ENCODE measurements at regions not wholly inside any gene's neighbourhood (a gene's known extent, or its start where the extent isn't known, plus 50 kb on each side); places are given as distances from the start of the nearest gene placed in this dataset.

DNA sequence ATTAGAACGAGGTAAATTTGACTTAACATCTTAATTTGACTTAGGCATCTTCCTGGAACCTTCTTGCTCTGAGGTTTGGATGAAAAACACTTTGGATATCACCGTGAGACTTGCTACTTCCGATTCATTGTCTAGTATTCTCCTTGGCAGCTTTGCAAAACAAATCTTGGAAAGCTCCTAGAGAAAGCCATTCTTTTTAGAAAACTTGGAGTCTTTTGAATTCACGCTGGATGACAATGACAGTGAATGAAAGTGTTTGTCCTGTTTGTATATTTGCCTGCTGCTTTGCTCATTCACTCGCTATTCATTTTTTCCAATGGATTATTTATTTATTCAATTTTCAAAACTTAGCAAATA lies 222.1 kb upstream of the HMGA2 start:
- DNase-seq, result no peak

GRCh38 chr12:65602610-65603295 lies 221.5 kb upstream of the HMGA2 start:
- DNase-seq, result peak; percentile 23

- DNase-seq, result no peak
These were observed 220.6 kb upstream of the HMGA2 start for GRCh38 chr12:65603438-65604351.

DNA sequence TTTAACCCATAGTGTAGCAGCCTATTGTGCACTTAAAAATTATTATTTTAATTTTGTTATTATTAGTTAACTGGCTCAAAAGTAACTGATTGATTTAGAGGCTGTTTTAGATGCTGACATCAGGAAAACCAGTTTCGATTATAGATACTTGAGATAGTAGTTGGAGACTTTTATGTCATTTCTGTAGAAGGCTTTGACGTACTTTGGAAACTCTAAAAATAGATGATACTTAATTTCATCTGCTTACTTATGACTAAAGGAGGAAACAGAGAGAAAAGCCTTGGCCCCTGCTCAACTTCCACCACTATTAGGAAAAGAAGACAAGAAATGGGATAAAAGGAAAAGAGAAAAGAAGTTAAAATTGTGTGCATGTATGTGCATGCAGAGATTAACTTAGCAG lies 219.3 kb upstream of the HMGA2 start:
- no peak for DNase-seq

DNA sequence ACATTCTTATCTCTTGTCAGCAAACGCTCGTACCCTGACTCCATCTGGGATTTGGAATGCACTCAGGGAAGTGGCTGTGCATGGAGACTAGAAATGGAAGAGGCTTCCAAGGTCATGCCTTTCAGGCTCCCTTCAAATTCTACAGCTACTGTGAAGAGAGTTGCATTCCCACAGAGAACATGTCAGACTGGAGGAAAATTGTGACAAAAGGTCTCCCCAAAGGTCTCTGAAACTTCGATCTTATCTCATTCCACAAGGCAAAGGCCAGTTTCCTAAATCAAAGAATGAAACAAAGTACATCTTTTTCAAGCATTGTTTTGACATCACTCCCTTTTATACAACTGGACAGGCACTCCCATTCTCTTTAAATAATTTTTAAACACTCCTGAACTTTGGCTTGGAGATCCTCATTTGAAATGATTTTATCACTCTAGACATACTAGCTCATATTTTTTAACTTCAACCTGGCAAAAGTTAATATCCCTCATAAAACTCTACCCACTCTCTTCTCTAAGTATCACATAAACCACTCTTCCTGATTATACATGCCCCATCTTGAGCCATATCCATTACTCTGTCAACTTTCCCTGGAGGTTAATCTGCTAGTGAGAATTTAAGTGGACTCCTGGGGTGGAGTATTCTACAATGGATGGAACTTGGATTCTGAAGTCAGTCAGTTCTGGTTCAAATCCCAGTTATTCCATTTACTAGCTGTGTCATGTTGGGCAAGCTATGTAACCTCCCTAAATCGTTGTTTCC lies 218.1 kb upstream of the HMGA2 start:
- DNase-seq, result no peak

DNA sequence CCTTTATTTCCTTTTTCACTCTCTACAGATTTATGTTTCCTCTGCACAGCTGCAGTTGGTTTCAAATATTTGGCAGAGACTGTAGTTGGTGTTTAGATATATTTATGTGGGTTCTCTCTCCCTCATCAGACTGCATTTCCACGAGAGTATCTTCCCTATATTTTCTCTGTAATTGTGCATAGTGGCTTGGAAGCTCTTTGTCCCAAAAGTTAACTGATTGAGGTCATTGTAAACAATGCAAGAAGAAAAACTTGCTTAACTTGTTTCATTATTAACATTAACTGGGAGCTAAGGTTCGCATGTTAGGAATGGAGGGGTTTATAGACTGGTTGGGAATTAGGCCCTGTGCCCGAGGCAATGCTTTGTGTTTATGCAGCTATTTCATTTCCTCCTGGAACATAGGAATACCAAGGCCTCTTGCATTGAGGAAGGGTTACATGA lies 216.9 kb upstream of the HMGA2 start:
- DNase-seq, result no peak

GRCh38 chr12:65608319-65608916 lies 215.9 kb upstream of the HMGA2 start:
- no peak for DNase-seq

DNA sequence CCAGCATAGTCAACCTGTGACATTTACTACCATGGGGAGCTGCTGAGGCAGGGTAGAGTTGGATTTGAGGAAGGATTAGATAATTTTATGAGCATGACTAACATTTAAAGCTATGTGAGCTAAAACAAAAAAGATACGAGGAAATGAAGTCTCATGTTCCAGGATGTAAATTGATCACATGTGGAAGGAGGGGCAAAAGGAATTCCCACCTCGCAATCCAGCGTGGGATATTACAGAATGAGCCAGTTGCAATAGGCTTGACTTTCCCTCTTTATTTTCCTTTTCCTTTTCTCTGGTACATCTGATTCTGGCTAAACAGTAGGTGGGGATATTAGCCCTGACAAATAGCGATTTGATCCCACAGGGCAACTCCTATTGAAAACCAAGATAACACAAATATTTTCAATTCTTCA lies 214.9 kb upstream of the HMGA2 start:
- DNase-seq, result no peak

GRCh38 chr12:65611396-65611795 lies 212.9 kb upstream of the HMGA2 start:
- no peak for DNase-seq

- no peak for DNase-seq
These were observed 211.8 kb upstream of the HMGA2 start for GRCh38 chr12:65612440-65612839.

DNA sequence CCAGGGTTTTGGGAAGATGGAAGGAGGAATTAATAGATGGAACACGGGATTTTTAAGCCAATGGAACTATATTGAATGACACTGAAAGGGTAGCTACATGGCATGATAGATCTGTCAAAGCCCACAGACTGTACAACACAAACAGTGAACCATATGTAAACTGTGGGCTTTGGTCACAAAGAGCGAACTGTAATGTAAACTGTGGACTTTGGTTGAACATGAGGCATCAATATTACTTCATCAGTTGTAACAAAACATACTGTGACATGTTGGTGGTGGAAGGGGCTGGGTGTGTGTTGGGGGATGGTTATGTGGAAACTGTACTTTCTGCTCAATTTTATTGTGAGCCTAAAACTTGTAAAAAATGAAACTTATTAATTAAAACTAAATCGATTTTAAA lies 210.6 kb upstream of the HMGA2 start:
- DNase-seq, result no peak

DNA sequence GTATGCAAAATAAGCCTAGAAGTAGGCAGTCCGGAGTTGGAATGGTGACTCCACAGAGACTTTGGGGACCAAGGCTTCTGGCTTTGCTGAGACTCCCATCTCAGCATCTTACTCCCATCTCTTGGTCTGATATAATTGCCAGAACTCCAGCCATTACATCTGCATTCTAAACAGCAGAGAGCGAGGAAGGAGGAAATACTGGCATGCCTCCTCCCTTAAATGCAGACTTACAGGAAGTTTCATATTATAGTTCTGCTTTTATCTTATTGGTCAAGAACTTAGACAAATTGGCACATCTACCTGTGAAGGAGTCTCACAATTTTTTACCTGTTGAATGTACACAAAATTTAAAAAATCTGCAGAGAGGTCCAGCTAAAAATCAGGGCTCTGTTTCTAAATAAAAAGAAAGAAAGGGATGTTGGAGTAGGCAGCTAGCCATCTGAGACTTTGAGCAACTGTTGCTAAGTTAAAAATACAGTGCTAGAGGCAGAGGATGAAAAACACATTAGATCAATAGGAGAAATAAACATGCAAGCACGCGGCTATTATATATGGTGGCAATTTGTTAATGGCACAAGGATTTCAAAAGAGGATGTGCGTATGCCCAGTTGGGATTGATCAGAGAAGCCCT lies 209.9 kb upstream of the HMGA2 start:
- no peak for DNase-seq

DNA sequence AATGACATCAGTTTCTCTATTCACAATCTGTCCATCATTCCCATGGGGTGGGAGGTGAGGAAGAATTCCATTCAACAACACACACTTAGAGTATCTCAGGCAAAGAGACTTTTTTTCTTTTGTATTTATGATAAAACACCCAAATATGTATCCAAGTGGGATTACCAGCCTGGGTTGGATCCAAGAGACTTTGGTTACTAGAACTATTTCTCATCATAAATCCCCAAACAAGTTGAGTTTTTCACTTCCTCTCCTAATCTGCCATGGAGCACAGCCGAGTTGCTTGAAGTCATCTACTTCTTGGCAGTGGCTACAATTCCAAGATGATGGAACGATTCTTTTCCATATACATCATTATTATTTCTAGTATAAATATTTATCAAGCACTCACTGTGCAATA lies 209.2 kb upstream of the HMGA2 start:
- DNase-seq, result no peak

GRCh38 chr12:65616022-65616421 lies 208.3 kb upstream of the HMGA2 start:
- no peak for DNase-seq

DNA sequence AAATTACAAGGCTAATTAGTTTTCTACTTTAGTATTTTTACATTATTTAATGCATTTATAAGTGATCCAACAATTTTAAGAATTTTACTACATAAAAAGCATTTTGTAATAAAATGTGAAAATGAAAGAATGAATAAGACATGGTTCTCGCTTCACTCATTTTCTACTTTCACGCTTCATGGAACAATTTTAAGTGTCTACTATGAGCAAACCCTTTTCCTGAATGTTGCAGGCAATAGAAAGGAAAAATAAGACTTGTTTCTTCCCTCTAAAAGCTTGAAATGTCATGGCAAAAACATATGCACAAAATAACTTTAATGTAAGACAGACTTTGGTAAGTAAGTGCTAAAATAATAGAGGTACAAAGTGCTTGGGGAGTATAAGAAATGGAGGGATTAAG lies 205.7 kb upstream of the HMGA2 start:
- no peak for DNase-seq

DNA sequence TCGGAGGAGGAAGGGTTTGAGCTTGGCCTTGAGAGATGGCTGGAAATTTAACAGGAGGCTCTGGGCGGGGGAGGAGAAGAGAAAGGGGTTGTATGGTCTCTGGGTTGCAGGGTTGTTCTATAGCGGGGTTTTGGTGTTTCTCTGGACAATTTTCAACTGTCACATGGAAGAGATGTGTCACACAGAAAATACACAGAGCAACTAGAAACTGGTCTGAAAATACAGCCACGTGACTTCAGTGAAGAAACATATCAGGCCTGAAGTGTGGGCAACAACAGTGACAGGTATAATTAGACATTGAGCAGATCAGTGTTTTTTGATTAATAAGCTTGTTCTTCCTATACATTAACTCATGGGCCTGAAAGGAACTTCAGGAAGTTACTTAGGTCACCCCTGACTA lies 205.3 kb upstream of the HMGA2 start:
- no peak for DNase-seq

DNA sequence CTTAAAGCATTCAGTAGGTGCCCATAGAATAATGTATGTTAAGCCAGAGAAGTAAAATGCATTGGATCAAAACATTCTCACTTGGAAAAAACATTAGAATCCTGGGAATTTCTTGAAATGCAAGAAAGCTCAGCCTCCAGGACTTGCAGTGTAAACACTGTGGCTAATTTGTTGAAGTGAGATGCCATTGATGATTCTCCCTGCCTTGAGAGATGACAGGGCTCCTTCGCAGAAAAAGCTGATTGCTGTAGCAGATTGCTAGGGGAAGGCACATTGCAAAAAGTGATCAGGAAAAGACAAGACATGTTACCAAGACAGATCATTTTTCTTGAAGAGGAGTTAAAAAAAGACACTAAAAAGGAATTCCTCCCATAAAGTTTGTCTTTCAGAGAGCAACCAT lies 204.2 kb upstream of the HMGA2 start:
- DNase-seq, result no peak

DNA sequence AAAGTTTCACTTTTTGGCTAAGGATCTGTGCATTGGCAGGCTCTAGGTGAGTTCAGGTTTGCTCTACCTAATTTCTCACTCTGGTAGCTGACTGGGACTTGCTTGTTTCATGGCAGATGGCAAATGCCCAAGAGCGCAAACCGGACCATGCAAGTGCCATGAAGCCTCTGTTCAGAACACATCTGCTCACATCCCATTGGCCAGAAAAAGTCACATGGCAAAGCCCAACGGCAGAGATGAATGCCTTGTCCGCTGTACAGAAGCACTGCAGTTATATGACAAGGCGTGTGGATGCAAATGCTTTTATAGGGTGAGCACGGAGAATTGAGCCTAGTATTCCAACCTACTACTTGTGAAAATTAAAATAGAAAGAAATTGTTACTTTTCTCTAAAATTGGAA lies 202.2 kb upstream of the HMGA2 start:
- DNase-seq, result no peak

GRCh38 chr12:65623507-65623906 lies 200.8 kb upstream of the HMGA2 start:
- no peak for DNase-seq

GRCh38 chr12:65624554-65625086 lies 199.7 kb upstream of the HMGA2 start:
- DNase-seq, result no peak

DNA sequence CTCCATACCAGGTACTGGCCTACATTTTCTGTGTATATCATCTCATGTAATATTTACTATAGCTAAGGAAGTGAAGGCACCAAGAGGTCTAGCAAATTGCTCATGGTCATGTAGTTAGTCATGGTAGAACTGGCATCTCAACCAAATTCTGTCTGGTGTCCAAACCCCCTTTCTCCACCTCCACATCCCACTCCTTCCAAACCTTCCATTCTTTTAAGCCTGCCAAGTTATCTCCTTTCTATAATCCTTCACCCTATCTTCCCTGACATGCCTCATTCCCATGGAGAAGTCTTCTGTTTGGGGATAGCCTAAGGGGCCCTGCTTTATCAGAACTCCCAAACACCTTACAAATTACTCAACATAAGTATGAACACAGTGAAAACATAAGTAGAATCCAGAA lies 196.2 kb upstream of the HMGA2 start:
- no peak for DNase-seq

DNA sequence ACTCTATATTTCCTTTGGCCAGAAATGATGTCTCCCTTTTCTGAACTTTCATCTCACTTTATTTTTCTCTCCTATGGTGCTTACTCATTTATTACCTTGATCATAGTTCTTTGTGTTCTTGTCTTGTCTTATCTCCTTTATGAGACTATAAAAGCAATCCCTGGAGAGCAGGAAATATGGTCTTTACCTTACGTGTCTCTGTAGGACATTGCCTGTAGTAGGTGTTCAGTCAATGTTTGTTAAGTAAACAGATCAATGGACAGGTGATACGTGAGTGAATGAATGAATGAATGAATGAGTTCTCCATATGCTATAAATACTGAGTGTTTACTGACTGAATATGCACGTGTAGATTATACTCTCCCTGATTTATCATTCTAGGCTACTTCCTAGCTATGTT lies 193.7 kb upstream of the HMGA2 start:
- DNase-seq, result no peak

All from NCI-H2081 (cell line).